GM23338 (cell line): ENCODE measurements at regions not wholly inside any gene's neighbourhood (a gene's known extent, or its start where the extent isn't known, plus 50 kb on each side); places are given as distances from the start of the nearest gene placed in this dataset.

Experiments
- ATAC-seq: fragments of 200-7000 bp; cut with Tn5 transposase; 3 replicates; pipeline ENCODE4 v1.9.1; 2020
- DNase-seq: peaks from one replicate; pipeline ENCODE4 v3.0.0-alpha.2; 2015; ENCODE audit warnings: low spot score
- H2AFZ ChIP-seq: fragments of 200-600 bp; sonication (generic); 2 replicates; pipeline ENCODE4 v1.8.0; 2016; ENCODE audit warnings: antibody characterized with exemption, mild to moderate bottlenecking, moderate library complexity
- H3F3A ChIP-seq: fragments of 200-600 bp; sonication (generic); replicated peaks from 2 replicates; pipeline ENCODE4 v1.8.0; 2017; ENCODE audit warnings: antibody characterized with exemption, mixed run types, low read depth
- H3K27ac ChIP-seq: fragments of 200-600 bp; sonication (generic); 2 replicates; pipeline ENCODE4 v1.6.1; 2016; ENCODE audit warnings: low read depth
- H3K27me3 ChIP-seq: fragments of 200-600 bp; sonication (generic); 2 replicates; pipeline ENCODE4 v1.8.0; 2016; ENCODE audit warnings: mild to moderate bottlenecking, mixed run types, moderate library complexity; ENCODE audit not compliant: insufficient read depth
- H3K36me3 ChIP-seq: fragments of 200-600 bp; sonication (generic); 2 replicates; pipeline ENCODE4 v1.8.0; 2016; ENCODE audit warnings: mild to moderate bottlenecking; ENCODE audit not compliant: insufficient read depth
- H3K4me1 ChIP-seq: fragments of 200-600 bp; sonication (generic); 2 replicates; pipeline ENCODE4 v1.8.0; 2016; ENCODE audit warnings: mild to moderate bottlenecking, moderate library complexity; ENCODE audit not compliant: insufficient read depth
- H3K4me2 ChIP-seq: fragments of 200-600 bp; sonication (generic); 2 replicates; pipeline ENCODE4 v1.7.1; 2017; ENCODE audit warnings: mixed run types
- H3K4me3 ChIP-seq: fragments of 200-600 bp; sonication (generic); 2 replicates; pipeline ENCODE4 v1.6.1; 2016; ENCODE audit warnings: mixed run types
- H3K79me2 ChIP-seq: fragments of 200-600 bp; sonication (generic); replicated peaks from 2 replicates; pipeline ENCODE4 v1.8.0; 2017; ENCODE audit warnings: mild to moderate bottlenecking; ENCODE audit not compliant: insufficient read depth
- H3K9me2 ChIP-seq: fragments of 200-600 bp; sonication (generic); 2 replicates; pipeline ENCODE4 v1.8.0; 2017; ENCODE audit not compliant: insufficient read depth
- H4K20me1 ChIP-seq: fragments of 200-600 bp; sonication (generic); replicated peaks from 2 replicates; pipeline ENCODE4 v1.8.0; 2017; ENCODE audit warnings: mild to moderate bottlenecking; ENCODE audit not compliant: insufficient read depth
- H3K27ac Mint-ChIP-seq: 2 replicates; pipeline ENCODE4 v1.8.0; 2020; ENCODE audit warnings: inconsistent platforms, mild to moderate bottlenecking, moderate library complexity, mixed read lengths
- H3K27me3 Mint-ChIP-seq: 3 replicates; pipeline ENCODE4 v1.8.0; 2022; ENCODE audit warnings: low read depth, mild to moderate bottlenecking, moderate library complexity, mixed read lengths, inconsistent platforms; ENCODE audit not compliant: insufficient read depth, poor library complexity
- H3K36me3 Mint-ChIP-seq: 3 replicates; pipeline ENCODE4 v1.8.0; 2021; ENCODE audit warnings: low read depth, mild to moderate bottlenecking, inconsistent platforms, moderate library complexity, mixed read lengths
- H3K4me1 Mint-ChIP-seq: 3 replicates; pipeline ENCODE4 v1.8.0; 2020; ENCODE audit warnings: mild to moderate bottlenecking, inconsistent platforms, mixed read lengths
- H3K4me3 Mint-ChIP-seq: 3 replicates; pipeline ENCODE4 v1.8.0; 2021; ENCODE audit warnings: moderate library complexity, mild to moderate bottlenecking, inconsistent platforms, mixed read lengths
- H3K9me3 Mint-ChIP-seq: 3 replicates; pipeline ENCODE4 v1.8.0; 2020; ENCODE audit warnings: moderate library complexity, mild to moderate bottlenecking, inconsistent platforms, mixed read lengths
- CTCF ChIP-seq, 2 experiments: fragments of 200-600 bp in 1 of 2; sonication (generic) in 1 of 2; conservative IDR thresholded peaks; 2 replicates each; pipeline versions ENCODE4 v1.5.1 to v1.6.1; 2016 to 2017; ENCODE audit warnings: antibody characterized with exemption in 2 of 2, low read depth in 2 of 2, mild to moderate bottlenecking in 2 of 2, moderate library complexity in 1 of 2
- ZNF462 ChIP-seq: fragments of 250-450 bp; sonication (Bioruptor Pico); IDR thresholded peaks from 2 replicates; pipeline ENCODE4 v1.5.0; 2020; ENCODE audit warnings: mild to moderate bottlenecking, moderate library complexity

- TF ChIP-seq ZNF462 (CRISPR knock-in tag): no peak
Measured at GRCh38 chr4:82268050-82268825, 105.6 kb downstream of the HNRNPD start (continued).

- H3K9me2 ChIP-seq: 0 out of 2 replicates have a peak, but pooled peaks cover 3% of the 10 kb centered on the region
- Mint-ChIP-seq H3K9me3 (peaks cover 3% of the 10 kb centered on the region; the same call in 2 of the 3 replicates), H3K4me1 (peaks cover 13% of the 10 kb centered on the region), H3K27ac (no peak overlapping the region), H3K36me3 (no peaks in the 10 kb centered on the region), H3K27me3 (peaks cover 3% of the 10 kb centered on the region), H3K4me3 (no peak overlapping the region)
- peak overlapping the region; percentile 72; the same call in 1 of the 2 replicates for H2AFZ ChIP-seq
- H3K4me1 ChIP-seq: peaks cover 9% of the 10 kb centered on the region; the same call in 1 of the 2 replicates
- H3K4me3 ChIP-seq: no peak overlapping the region
- H3K27ac ChIP-seq: no peak overlapping the region
- no peaks in the 10 kb centered on the region for H3K79me2 ChIP-seq
- no peak for ATAC-seq
- H3K27me3 ChIP-seq: no peaks in the 10 kb centered on the region
- TF ChIP-seq CTCF (conservative IDR thresholded peaks at IDR 0.05; ENCODE audit: low read depth in 2 of 2): no peak
- H3F3A ChIP-seq: no peaks in the 10 kb centered on the region
- DNase-seq: no peak
- H4K20me1 ChIP-seq: no peaks in the 10 kb centered on the region
- H3K36me3 ChIP-seq: no peaks in the 10 kb centered on the region
- peak overlapping the region; percentile 56 for H3K4me2 ChIP-seq
Measured at GRCh38 chr4:82267506-82267905, 106.3 kb downstream of the HNRNPD start.
